ENCODE measurements at regions not wholly inside any gene's neighbourhood (a gene's known extent, or its start where the extent isn't known, plus 50 kb on each side); places are given as distances from the start of the nearest gene placed in this dataset.

DNA sequence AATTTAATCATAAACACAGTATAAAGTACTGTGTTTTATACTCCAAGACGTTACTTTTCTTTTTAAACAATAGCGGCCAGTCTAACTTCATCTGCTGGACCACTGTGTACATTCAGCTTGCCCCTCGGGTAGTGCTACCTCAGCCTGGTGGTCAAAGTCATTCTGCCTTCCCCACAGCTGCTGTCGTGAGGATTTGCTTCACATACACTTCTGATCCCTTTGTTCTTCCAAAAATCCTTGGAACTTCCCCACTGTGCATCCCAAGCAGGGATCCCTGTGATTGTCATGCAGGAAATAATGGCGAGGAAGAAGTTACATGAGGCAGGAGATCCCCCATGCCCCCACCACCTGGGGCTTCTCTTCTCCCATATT is 234.9 kb upstream of the STARD13 start:
- TF ChIP-seq, protein P1, sequence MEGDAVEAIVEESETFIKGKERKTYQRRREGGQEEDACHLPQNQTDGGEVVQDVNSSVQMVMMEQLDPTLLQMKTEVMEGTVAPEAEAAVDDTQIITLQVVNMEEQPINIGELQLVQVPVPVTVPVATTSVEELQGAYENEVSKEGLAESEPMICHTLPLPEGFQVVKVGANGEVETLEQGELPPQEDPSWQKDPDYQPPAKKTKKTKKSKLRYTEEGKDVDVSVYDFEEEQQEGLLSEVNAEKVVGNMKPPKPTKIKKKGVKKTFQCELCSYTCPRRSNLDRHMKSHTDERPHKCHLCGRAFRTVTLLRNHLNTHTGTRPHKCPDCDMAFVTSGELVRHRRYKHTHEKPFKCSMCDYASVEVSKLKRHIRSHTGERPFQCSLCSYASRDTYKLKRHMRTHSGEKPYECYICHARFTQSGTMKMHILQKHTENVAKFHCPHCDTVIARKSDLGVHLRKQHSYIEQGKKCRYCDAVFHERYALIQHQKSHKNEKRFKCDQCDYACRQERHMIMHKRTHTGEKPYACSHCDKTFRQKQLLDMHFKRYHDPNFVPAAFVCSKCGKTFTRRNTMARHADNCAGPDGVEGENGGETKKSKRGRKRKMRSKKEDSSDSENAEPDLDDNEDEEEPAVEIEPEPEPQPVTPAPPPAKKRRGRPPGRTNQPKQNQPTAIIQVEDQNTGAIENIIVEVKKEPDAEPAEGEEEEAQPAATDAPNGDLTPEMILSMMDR (IDR thresholded peaks at IDR 0.05; ENCODE audit: low read length, missing control alignments): no peak
- no peak for DNase-seq (ENCODE audit: low read depth)
- H3K4me3 ChIP-seq (replicated peaks; ENCODE audit: low read depth, low read length): no peak overlapping the region

GRCh38 chr13:33524086-33524485 is 238.5 kb upstream of the STARD13 start:
- peak; percentile 90 for DNase-seq (ENCODE audit: low read depth)
- H3K4me3 ChIP-seq (replicated peaks; ENCODE audit: low read depth, low read length): no peak overlapping the region

GRCh38 chr13:33525763-33526162 is 240.2 kb upstream of the STARD13 start:
- no peak overlapping the region for H3K4me3 ChIP-seq (replicated peaks; ENCODE audit: low read depth, low read length)
- DNase-seq (ENCODE audit: low read depth): no peak
- TF ChIP-seq, protein P1 (IDR thresholded peaks at IDR 0.05; ENCODE audit: low read length, missing control alignments): no peak

More at GRCh38 chr13:33524086-33524485, 238.5 kb upstream of the STARD13 start:
- TF ChIP-seq, protein P1 (IDR thresholded peaks at IDR 0.05; ENCODE audit: low read length, missing control alignments): no peak

DNA sequence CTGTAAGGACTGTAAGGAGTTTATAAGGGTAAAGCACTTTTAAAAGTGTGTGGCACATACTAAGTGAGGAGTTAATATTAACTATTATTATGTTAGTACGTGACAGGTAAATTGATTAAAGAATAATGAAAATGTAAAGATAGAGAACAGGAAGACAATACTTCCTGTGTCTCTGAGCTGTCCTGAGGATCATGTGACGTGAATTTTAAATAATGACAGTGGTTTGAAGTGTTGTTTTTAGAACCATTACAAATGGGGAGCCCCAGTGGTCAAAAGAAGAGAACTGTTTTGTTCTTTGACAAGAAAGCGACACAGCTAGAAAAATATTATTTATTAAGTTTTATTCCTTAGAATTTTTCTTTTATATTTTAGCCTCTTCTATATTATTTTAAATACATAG is 241.2 kb upstream of the STARD13 start:
- DNase-seq (ENCODE audit: low read depth): no peak
- TF ChIP-seq, protein P1 (IDR thresholded peaks at IDR 0.05; ENCODE audit: low read length, missing control alignments): no peak
- H3K4me3 ChIP-seq (replicated peaks; ENCODE audit: low read depth, low read length): no peak overlapping the region

DNA sequence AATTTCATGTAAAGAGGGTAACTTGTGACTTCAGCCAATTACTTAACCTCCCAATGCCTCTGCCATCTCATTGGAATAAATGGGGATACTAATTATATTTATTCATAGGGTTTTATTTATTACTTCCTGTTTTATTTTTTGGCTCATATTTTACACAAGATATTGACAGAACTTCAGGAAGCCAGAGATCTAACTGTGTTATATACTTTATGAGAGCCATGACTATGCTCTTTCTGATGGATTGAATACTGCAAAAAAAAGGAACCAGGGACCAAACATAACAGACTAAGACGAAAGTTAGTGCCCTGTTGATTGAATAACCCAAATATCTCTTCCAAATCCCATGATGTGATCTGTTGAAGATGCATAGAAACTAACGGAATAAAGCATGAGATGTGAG is 243.3 kb upstream of the STARD13 start:
- TF ChIP-seq, protein P1 (IDR thresholded peaks at IDR 0.05; ENCODE audit: low read length, missing control alignments): no peak
- H3K4me3 ChIP-seq (replicated peaks; ENCODE audit: low read depth, low read length): no peak overlapping the region
- DNase-seq (ENCODE audit: low read depth): no peak

DNA sequence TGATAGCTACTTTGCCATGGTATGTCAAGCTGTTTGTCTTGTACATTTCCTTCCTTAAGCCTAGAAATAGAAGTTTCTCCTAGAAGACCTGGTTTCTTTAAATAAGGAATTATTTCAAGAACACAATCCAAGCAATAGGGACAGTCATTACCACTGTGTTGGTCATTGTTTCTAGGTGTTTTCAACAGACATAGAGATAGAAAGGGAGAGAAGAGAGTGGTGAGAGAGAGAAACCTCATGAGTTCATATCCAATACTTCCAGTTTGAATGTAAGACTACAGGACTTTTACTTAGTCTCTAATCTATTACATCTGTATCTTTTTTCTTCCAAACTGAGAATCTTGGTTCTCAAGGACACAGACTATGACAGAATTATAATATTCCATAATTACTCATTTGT is 245.9 kb upstream of the STARD13 start:
- DNase-seq (ENCODE audit: low read depth): no peak
- no peak overlapping the region for H3K4me3 ChIP-seq (replicated peaks; ENCODE audit: low read depth, low read length)
- TF ChIP-seq, protein P1 (IDR thresholded peaks at IDR 0.05; ENCODE audit: low read length, missing control alignments): no peak

DNA sequence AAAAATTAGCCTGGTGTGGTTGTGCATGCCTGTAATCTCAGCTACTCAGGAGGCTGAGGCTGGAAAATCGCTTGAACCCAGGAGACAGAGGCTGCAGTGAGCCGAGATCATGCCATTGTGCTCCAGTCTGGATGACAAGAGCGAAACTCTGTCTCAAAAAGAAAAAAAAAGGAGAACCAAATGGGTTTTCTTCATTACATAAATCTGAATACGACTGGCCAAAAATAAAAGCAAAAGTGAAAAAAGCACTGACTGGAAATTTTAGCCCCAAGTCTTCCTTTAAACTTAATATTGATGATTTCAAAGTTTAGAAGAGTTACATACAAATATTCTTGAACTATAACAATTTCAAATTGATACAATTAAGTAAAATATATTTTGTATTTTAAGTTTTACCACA is 249.5 kb upstream of the STARD13 start:
- TF ChIP-seq, protein P1 (IDR thresholded peaks at IDR 0.05; ENCODE audit: low read length, missing control alignments): no peak
- DNase-seq (ENCODE audit: low read depth): no peak
- H3K4me3 ChIP-seq (replicated peaks; ENCODE audit: low read depth, low read length): no peak overlapping the region
